ENCODE measurements at regions not wholly inside any gene's neighbourhood (a gene's known extent, or its start where the extent isn't known, plus 50 kb on each side); places are given as distances from the start of the nearest gene placed in this dataset.
"Not testable (repeated sequence)": the region's sequence is repeated elsewhere in the genome, so short reads cannot be mapped to it uniquely, and the experiment has no call there.

- intact Hi-C loops (cut with DNase I) = no loop called here
- H3K27ac ChIP-seq (ENCODE audit: low read depth in 1 of 2, low read length in 2 of 2) = no peak overlapping the region
- 45 to 52% methylated on average over 4 of the region's 4 CpGs for WGBS, 2 donors
- no peaks in the 10 kb centered on the region for H3K36me3 ChIP-seq (ENCODE audit: control insufficient read depth in 1 of 2, insufficient read depth in 2 of 2, low read length in 1 of 2)
- DNase-seq (no peak), ATAC-seq (ENCODE audit: low FRiP score) (no peak)
- H3K4me3 ChIP-seq (ENCODE audit: low read length in 2 of 2) = no peak overlapping the region
- H3K4me1 ChIP-seq (ENCODE audit: control insufficient read depth in 1 of 2, insufficient read depth in 2 of 2, low read length in 2 of 2) = no peaks in the 10 kb centered on the region
- no peaks in the 10 kb centered on the region for H3K27me3 ChIP-seq (ENCODE audit: control insufficient read depth in 1 of 2, insufficient read depth in 2 of 2, low read length in 1 of 2)
- peaks cover 2% of the 10 kb centered on the region for H3K9me3 ChIP-seq (ENCODE audit: control insufficient read depth, low read length)
Observed at GRCh38 chr3:22421589-22421988, 670.6 kb upstream of the ZNF385D start.

DNA sequence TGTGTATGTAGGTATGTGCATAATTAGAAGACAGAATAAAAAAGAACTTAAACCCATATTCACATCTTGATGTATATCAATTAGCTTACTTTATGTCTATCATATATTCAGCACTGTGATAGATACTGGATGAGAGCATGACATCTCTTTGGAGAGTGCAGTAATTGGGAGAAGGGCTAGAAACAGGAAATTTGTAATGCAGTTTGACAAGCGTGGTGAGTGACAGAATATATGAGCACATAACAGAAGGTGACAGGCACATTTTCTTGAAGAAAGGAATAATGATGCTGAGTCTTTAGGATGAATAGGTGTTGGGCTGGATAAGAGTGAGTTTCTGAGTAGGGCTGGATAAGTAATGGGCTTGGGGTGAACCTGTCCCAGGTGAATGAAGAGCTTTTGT, 680.3 kb upstream of the ZNF385D start:
- H3K4me1 ChIP-seq (ENCODE audit: control insufficient read depth in 1 of 2, insufficient read depth in 2 of 2, low read length in 2 of 2) = no peaks in the 10 kb centered on the region
- no peaks in the 10 kb centered on the region for H3K27me3 ChIP-seq (ENCODE audit: control insufficient read depth in 1 of 2, insufficient read depth in 2 of 2, low read length in 1 of 2)
- 76 to 83% methylated on average over 1 of the region's 1 CpG for WGBS, 2 donors
- H3K36me3 ChIP-seq (ENCODE audit: control insufficient read depth in 1 of 2, insufficient read depth in 2 of 2, low read length in 1 of 2) = no peaks in the 10 kb centered on the region
- no peaks in the 10 kb centered on the region for H3K9me3 ChIP-seq (ENCODE audit: control insufficient read depth, low read length)
- no peak overlapping the region for H3K27ac ChIP-seq (ENCODE audit: low read depth in 1 of 2, low read length in 2 of 2)
- DNase-seq (no peak), ATAC-seq (ENCODE audit: low FRiP score) (no peak)
- intact Hi-C loops (cut with DNase I) = no loop called here
- H3K4me3 ChIP-seq (ENCODE audit: low read length in 2 of 2) = no peak overlapping the region

DNA sequence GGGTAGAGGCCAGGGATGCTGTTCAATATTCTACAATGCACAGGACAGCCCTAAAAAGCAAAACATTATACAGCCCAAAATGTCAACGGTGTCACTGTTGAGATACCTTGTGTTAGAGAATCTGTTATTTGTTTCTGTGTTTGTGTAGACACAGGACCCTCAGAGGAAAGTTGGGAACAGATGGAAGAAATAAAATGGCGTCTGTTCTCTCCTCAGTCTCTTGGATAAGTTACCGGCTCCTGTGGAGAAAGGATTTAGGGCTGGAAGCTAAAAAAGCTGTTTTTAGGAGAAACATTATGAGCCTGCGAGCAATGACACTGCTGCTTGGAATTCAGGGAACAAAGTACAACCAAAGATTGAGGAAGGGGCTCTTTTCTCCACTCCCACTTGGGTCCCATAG, 688.6 kb upstream of the ZNF385D start:
- Histone ChIP-seq H3K27me3 (ENCODE audit: control insufficient read depth in 1 of 2, insufficient read depth in 2 of 2, low read length in 1 of 2) (no peaks in the 10 kb centered on the region), H3K9me3 (ENCODE audit: control insufficient read depth, low read length) (no peaks in the 10 kb centered on the region), H3K4me1 (ENCODE audit: control insufficient read depth in 1 of 2, insufficient read depth in 2 of 2, low read length in 2 of 2) (no peaks in the 10 kb centered on the region), H3K36me3 (ENCODE audit: control insufficient read depth in 1 of 2, insufficient read depth in 2 of 2, low read length in 1 of 2) (no peaks in the 10 kb centered on the region), H3K4me3 (ENCODE audit: low read length in 2 of 2) (no peak overlapping the region), H3K27ac (ENCODE audit: low read depth in 1 of 2, low read length in 2 of 2) (no peak overlapping the region)
- DNase-seq (no peak), ATAC-seq (ENCODE audit: low FRiP score) (no peak)
- WGBS, 2 donors = 79 to 80% methylated on average over 4 of the region's 4 CpGs
- intact Hi-C loops (cut with DNase I) = no loop called here

DNA sequence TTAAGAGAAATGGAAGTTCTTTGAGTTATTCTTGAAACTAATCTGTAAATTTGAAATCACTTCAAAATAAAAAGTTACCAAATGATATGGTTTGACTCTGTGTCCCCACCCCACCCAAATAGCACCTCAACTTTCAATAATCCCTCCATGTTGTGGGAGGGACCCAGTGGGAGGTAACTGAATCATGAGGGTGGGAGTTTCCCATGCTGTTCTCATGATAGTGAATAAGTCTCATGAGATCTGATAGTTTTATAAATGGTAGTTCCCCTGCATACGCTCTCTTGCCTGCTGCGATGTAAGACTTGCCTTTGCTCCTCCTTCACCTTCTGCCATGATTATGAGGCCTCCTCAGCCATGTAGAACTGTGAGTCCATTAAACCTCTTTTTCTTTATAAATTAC, 690.7 kb upstream of the ZNF385D start:
- H3K4me3 ChIP-seq (ENCODE audit: low read length in 2 of 2) = no peak overlapping the region
- WGBS, 2 donors = 89 to 94% methylated on average over 2 of the region's 2 CpGs

GRCh38 chr3:22443571-22444233, 692.7 kb upstream of the ZNF385D start:
- Histone ChIP-seq H3K9me3 (ENCODE audit: control insufficient read depth, low read length) (no peaks in the 10 kb centered on the region), H3K4me3 (ENCODE audit: low read length in 2 of 2) (no peak overlapping the region), H3K36me3 (ENCODE audit: control insufficient read depth in 1 of 2, insufficient read depth in 2 of 2, low read length in 1 of 2) (no peaks in the 10 kb centered on the region), H3K4me1 (ENCODE audit: control insufficient read depth in 1 of 2, insufficient read depth in 2 of 2, low read length in 2 of 2) (no peaks in the 10 kb centered on the region), H3K27ac (ENCODE audit: low read depth in 1 of 2, low read length in 2 of 2) (no peak overlapping the region), H3K27me3 (ENCODE audit: control insufficient read depth in 1 of 2, insufficient read depth in 2 of 2, low read length in 1 of 2) (no peaks in the 10 kb centered on the region)
- WGBS, 2 donors = 88 to 89% methylated on average over 3 of the region's 3 CpGs
- DNase-seq = no peak
- ATAC-seq (ENCODE audit: low FRiP score) = no peak
- intact Hi-C loops (cut with DNase I) = no loop called here

More for the DNA sequence above, 690.7 kb upstream of the ZNF385D start:
- ATAC-seq (ENCODE audit: low FRiP score) (no peak), DNase-seq (no peak)
- intact Hi-C loops (cut with DNase I) = no loop called here
- Histone ChIP-seq H3K27me3 (ENCODE audit: control insufficient read depth in 1 of 2, insufficient read depth in 2 of 2, low read length in 1 of 2) (no peaks in the 10 kb centered on the region), H3K36me3 (ENCODE audit: control insufficient read depth in 1 of 2, insufficient read depth in 2 of 2, low read length in 1 of 2) (no peaks in the 10 kb centered on the region), H3K4me1 (ENCODE audit: control insufficient read depth in 1 of 2, insufficient read depth in 2 of 2, low read length in 2 of 2) (no peaks in the 10 kb centered on the region), H3K9me3 (ENCODE audit: control insufficient read depth, low read length) (no peaks in the 10 kb centered on the region), H3K27ac (ENCODE audit: low read depth in 1 of 2, low read length in 2 of 2) (no peak overlapping the region)

- WGBS, 2 donors = 85 to 87% methylated on average over 1 of the region's 2 CpGs
- H3K9me3 ChIP-seq (ENCODE audit: control insufficient read depth, low read length); H3K36me3 ChIP-seq (ENCODE audit: control insufficient read depth in 1 of 2, insufficient read depth in 2 of 2, low read length in 1 of 2); H3K4me3 ChIP-seq (ENCODE audit: low read length in 2 of 2); intact Hi-C loops (cut with DNase I); DNase-seq; H3K4me1 ChIP-seq (ENCODE audit: control insufficient read depth in 1 of 2, insufficient read depth in 2 of 2, low read length in 2 of 2); ATAC-seq (ENCODE audit: low FRiP score); H3K27ac ChIP-seq (ENCODE audit: low read depth in 1 of 2, low read length in 2 of 2); H3K27me3 ChIP-seq (ENCODE audit: control insufficient read depth in 1 of 2, insufficient read depth in 2 of 2, low read length in 1 of 2): not testable (repeated sequence)
Observed at GRCh38 chr3:22445336-22445735, 694.3 kb upstream of the ZNF385D start.

DNA sequence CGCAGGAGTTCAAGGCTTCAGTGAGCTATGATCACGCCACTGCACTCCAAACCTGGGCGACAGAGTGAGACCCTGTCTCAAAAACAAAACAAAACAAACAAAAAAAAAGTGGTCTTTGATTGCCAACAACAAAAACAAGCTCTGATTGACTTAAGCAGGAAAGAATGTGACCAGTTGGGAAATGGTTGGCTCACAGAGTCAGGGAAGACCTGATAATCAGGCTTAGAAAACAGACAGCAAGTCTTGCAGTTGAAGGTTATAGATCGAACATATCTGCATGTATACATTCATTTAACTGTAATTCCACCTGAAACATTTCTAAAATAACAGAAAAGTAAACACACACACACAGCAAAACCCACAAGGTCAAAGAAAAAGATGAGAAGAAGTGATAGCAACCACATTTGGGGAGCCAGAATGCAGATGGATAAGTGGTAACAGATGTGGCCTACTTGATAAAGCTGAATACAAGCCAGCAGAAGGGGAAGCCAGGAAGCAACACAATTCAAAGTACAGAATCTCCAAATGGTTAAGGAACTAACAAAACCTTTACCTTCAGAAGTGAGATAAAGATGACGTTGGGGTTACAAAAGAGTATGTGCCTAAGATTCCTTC, 699.9 kb upstream of the ZNF385D start:
- no peaks in the 10 kb centered on the region for H3K4me1 ChIP-seq (ENCODE audit: control insufficient read depth in 1 of 2, insufficient read depth in 2 of 2, low read length in 2 of 2)
- DNase-seq = no peak
- no peak overlapping the region for H3K4me3 ChIP-seq (ENCODE audit: low read length in 2 of 2)
- ATAC-seq (ENCODE audit: low FRiP score) = peak; percentile 57
- intact Hi-C loops (cut with DNase I) = no loop called here
- WGBS, 2 donors = 59 to 61% methylated on average over 5 of the region's 5 CpGs
- H3K27me3 ChIP-seq (ENCODE audit: control insufficient read depth in 1 of 2, insufficient read depth in 2 of 2, low read length in 1 of 2) = no peaks in the 10 kb centered on the region
- H3K9me3 ChIP-seq (ENCODE audit: control insufficient read depth, low read length) = no peaks in the 10 kb centered on the region
- no peak overlapping the region for H3K27ac ChIP-seq (ENCODE audit: low read depth in 1 of 2, low read length in 2 of 2)
- H3K36me3 ChIP-seq (ENCODE audit: control insufficient read depth in 1 of 2, insufficient read depth in 2 of 2, low read length in 1 of 2) = no peaks in the 10 kb centered on the region

- H3K27ac ChIP-seq (ENCODE audit: low read depth in 1 of 2, low read length in 2 of 2) = no peak overlapping the region
- 8 to 11% methylated on average over 2 of the region's 2 CpGs for WGBS, 2 donors
Observed at GRCh38 chr3:22451501-22451900, 700.5 kb upstream of the ZNF385D start.

GRCh38 chr3:22453906-22454535, 703.0 kb upstream of the ZNF385D start:
- Histone ChIP-seq H3K9me3 (ENCODE audit: control insufficient read depth, low read length) (no peaks in the 10 kb centered on the region), H3K4me3 (ENCODE audit: low read length in 2 of 2) (no peak overlapping the region), H3K4me1 (ENCODE audit: control insufficient read depth in 1 of 2, insufficient read depth in 2 of 2, low read length in 2 of 2) (no peaks in the 10 kb centered on the region), H3K27ac (ENCODE audit: low read depth in 1 of 2, low read length in 2 of 2) (no peak overlapping the region), H3K27me3 (ENCODE audit: control insufficient read depth in 1 of 2, insufficient read depth in 2 of 2, low read length in 1 of 2) (no peaks in the 10 kb centered on the region), H3K36me3 (ENCODE audit: control insufficient read depth in 1 of 2, insufficient read depth in 2 of 2, low read length in 1 of 2) (no peaks in the 10 kb centered on the region)
- 55 to 59% methylated on average over 1 of the region's 1 CpG for WGBS, 2 donors
- intact Hi-C loops (cut with DNase I) = no loop called here
- DNase-seq (no peak), ATAC-seq (ENCODE audit: low FRiP score) (no peak)

More at GRCh38 chr3:22451501-22451900, 700.5 kb upstream of the ZNF385D start:
- no peak overlapping the region for H3K4me3 ChIP-seq (ENCODE audit: low read length in 2 of 2)
- ATAC-seq (ENCODE audit: low FRiP score) (no peak), DNase-seq (no peak)
- intact Hi-C loops (cut with DNase I) = no loop called here
- H3K4me1 ChIP-seq (ENCODE audit: control insufficient read depth in 1 of 2, insufficient read depth in 2 of 2, low read length in 2 of 2) = no peaks in the 10 kb centered on the region
- H3K36me3 ChIP-seq (ENCODE audit: control insufficient read depth in 1 of 2, insufficient read depth in 2 of 2, low read length in 1 of 2) = no peaks in the 10 kb centered on the region
- H3K9me3 ChIP-seq (ENCODE audit: control insufficient read depth, low read length) = no peaks in the 10 kb centered on the region
- no peaks in the 10 kb centered on the region for H3K27me3 ChIP-seq (ENCODE audit: control insufficient read depth in 1 of 2, insufficient read depth in 2 of 2, low read length in 1 of 2)

All from aorta (tissue), 5 donors.